HCT116 (cell line): ENCODE measurements at regions not wholly inside any gene's neighbourhood (a gene's known extent, or its start where the extent isn't known, plus 50 kb on each side); places are given as distances from the start of the nearest gene placed in this dataset.

Experiments
- ATAC-seq: fragments of 200-7000 bp; cut with Tn5 transposase; 2 replicates; pipeline ENCODE4 v1.9.1; 2020; ENCODE audit warnings: mild to moderate bottlenecking, moderate library complexity
- BruUV-seq: library from RNA; stranded (reverse); fragments of 400-500 nt; replicated peaks from 2 replicates; lab custom pipeline; 2021; lab: Mats Ljungman, UMichigan
- CTCF ChIA-PET: fragments of 300-600 bp; sonication (Branson Sonifier 250); formaldehyde crosslinking; loops from one replicate; lab custom pipeline; 2021; ENCODE audit warnings: antibody characterized with exemption; lab: Charles Lee
- POLR2A ChIA-PET: fragments of 300-600, 350-600 bp; sonication (Branson Sonifier 250); formaldehyde crosslinking; loops from one replicate; lab custom pipeline; 2021; ENCODE audit warnings: antibody characterized with exemption; lab: Charles Lee
- RAD21 ChIA-PET, 2 experiments: fragments of 300-600 bp; sonication (Branson Sonifier 250); formaldehyde crosslinking; loops; one replicate each; lab custom pipeline; 2023; ENCODE audit warnings: low total read pairs in 2 of 2; ENCODE audit not compliant: uncharacterized antibody in 2 of 2, unreplicated experiment in 2 of 2, low non-redundant PET in 1 of 2; lab: Charles Lee
- DNase-seq: peaks from one replicate; pipeline ENCODE4 v3.0.0-alpha.2; 2010; ENCODE audit warnings: low read depth, low spot score
- H2AFZ ChIP-seq: fragments of 200-600 bp; shearing (Covaris generic), sonication (generic); 2 replicates; pipeline ENCODE4 v1.6.1; 2017; ENCODE audit warnings: low read depth, mixed run types, mixed read lengths, antibody characterized with exemption, low read length; ENCODE audit not compliant: poor library complexity, severe bottlenecking
- H3K27ac ChIP-seq: 2 replicates; pipeline ENCODE4 v1.5.1; 2012; ENCODE audit warnings: low read depth, low read length
- H3K27me3 ChIP-seq: fragments of 200-600 bp; sonication (generic); 2 replicates; pipeline ENCODE4 v1.6.1; 2016; ENCODE audit warnings: mixed run types, low read length, mixed read lengths; ENCODE audit not compliant: insufficient read depth
- H3K36me3 ChIP-seq, 2 experiments: fragments of 200-500 bp in 1 of 2; fragments of 200-600 bp in 1 of 2; sonication (Bioruptor generic) in 1 of 2; sonication (generic) in 1 of 2; 2 replicates each; pipeline versions ENCODE4 v1.5.1 to v1.6.1; 2014 to 2016; ENCODE audit warnings: low read length in 2 of 2, inconsistent platforms in 1 of 2, mixed read lengths in 1 of 2, mixed run types in 1 of 2; ENCODE audit not compliant: insufficient read depth in 2 of 2, control insufficient read depth in 1 of 2
- H3K4me1 ChIP-seq, 2 experiments: fragments of 200-600 bp in 1 of 2; sonication (generic) in 1 of 2; 2 replicates each; pipeline versions ENCODE4 v1.5.1 to v1.6.1; 2012 to 2017; ENCODE audit warnings: low read length in 2 of 2, inconsistent platforms in 1 of 2, mild to moderate bottlenecking in 1 of 2, mixed read lengths in 1 of 2, mixed run types in 1 of 2, moderate library complexity in 1 of 2; ENCODE audit not compliant: insufficient read depth in 2 of 2, control insufficient read depth in 1 of 2
- H3K4me2 ChIP-seq: fragments of 200-600 bp; sonication (generic); 2 replicates; pipeline ENCODE4 v1.6.1; 2017; ENCODE audit warnings: mixed run types, low read length, mixed read lengths
- H3K4me3 ChIP-seq, 2 experiments: fragments of 200-600 bp in 1 of 2; sonication (generic) in 1 of 2; replicated peaks in 1 of 2; 2 replicates each; pipeline ENCODE4 v1.5.1; 2011 to 2016; ENCODE audit warnings: low read length in 2 of 2, control low read depth in 1 of 2, low read depth in 1 of 2, mild to moderate bottlenecking in 1 of 2, mixed read lengths in 1 of 2, mixed run types in 1 of 2
- H3K79me2 ChIP-seq: fragments of 200-600 bp; sonication (generic); 2 replicates; pipeline ENCODE4 v1.6.1; 2017; ENCODE audit warnings: mild to moderate bottlenecking, mixed run types, low read length, moderate library complexity, mixed read lengths; ENCODE audit not compliant: insufficient read depth
- H3K9ac ChIP-seq: fragments of 200-600 bp; sonication (generic); 2 replicates; pipeline ENCODE4 v1.6.1; 2016; ENCODE audit warnings: low read length, mixed read lengths
- H3K9me2 ChIP-seq: fragments of 200-600 bp; sonication (generic), shearing (Covaris generic); 2 replicates; pipeline ENCODE4 v1.6.1; 2017; ENCODE audit warnings: mixed run types, mild to moderate bottlenecking, moderate library complexity; ENCODE audit not compliant: insufficient read depth
- H3K9me3 ChIP-seq, 2 experiments: fragments of 200-500 bp in 1 of 2; fragments of 200-600 bp in 1 of 2; sonication (Bioruptor generic) in 1 of 2; sonication (generic) in 1 of 2; 2 replicates each; pipeline ENCODE4 v1.6.1; 2014 to 2017; ENCODE audit warnings: low read length in 2 of 2, mixed read lengths in 2 of 2, inconsistent platforms in 1 of 2, low read depth in 1 of 2, mild to moderate bottlenecking in 1 of 2, mixed run types in 1 of 2, moderate library complexity in 1 of 2; ENCODE audit not compliant: control insufficient read depth in 1 of 2, insufficient read depth in 1 of 2
- H4K20me1 ChIP-seq: fragments of 200-600 bp; sonication (generic), shearing (Covaris generic); 2 replicates; pipeline ENCODE4 v1.6.1; 2017; ENCODE audit warnings: mixed run types, mild to moderate bottlenecking, moderate library complexity; ENCODE audit not compliant: insufficient read depth
- ATF3 ChIP-seq: IDR thresholded peaks from 2 replicates; pipeline ENCODE4 v1.6.1; 2012
- EZH2phosphoT487 ChIP-seq: fragments of 200-600 bp; IDR thresholded peaks from 2 replicates; pipeline ENCODE4 v1.6.1; 2018; ENCODE audit warnings: antibody characterized with exemption, borderline replicate concordance
- ZFX ChIP-seq: fragments of 450-650 bp; IDR thresholded peaks from 2 replicates; pipeline ENCODE4 v1.6.1; 2017
- intact Hi-C: fragments of 100-400 bp; cut with micrococcal nuclease; formaldehyde crosslinking; loops from 2 replicates; pipeline ENCODE4 v1.10.0; 2022
- TF ChIP-seq, protein P1 (sequence below), 3 experiments: fragments of 200-600 bp in 1 of 3; sonication (generic) in 1 of 3; IDR thresholded peaks in 2 of 3; conservative IDR thresholded peaks in 1 of 3; 2 replicates each; pipeline ENCODE4 v1.5.1; 2012 to 2017; ENCODE audit warnings: low read depth in 2 of 3, low read length in 2 of 3, antibody characterized with exemption in 1 of 3, borderline replicate concordance in 1 of 3, control low read depth in 1 of 3, mild to moderate bottlenecking in 1 of 3, mixed read lengths in 1 of 3, mixed run types in 1 of 3, moderate library complexity in 1 of 3; ENCODE audit not compliant: insufficient read depth in 1 of 3
- TF ChIP-seq, protein P2 (sequence below): IDR thresholded peaks from 2 replicates; pipeline ENCODE4 v1.6.1; 2011; ENCODE audit warnings: mild to moderate bottlenecking, low read length, moderate library complexity; ENCODE audit not compliant: insufficient replicate concordance; ENCODE audit errors: extremely low read depth

- no peak for DNase-seq
- Histone ChIP-seq H3K9me2 (no peaks in the 10 kb centered on the region), H3K27ac (no peak overlapping the region), H3K36me3 (no peaks in the 10 kb centered on the region), H3K27me3 (no peaks in the 10 kb centered on the region), H3K4me1 (no peaks in the 10 kb centered on the region), H3K4me2 (no peak overlapping the region), H3K4me3 (no peak overlapping the region), H4K20me1 (no peaks in the 10 kb centered on the region), H3K9ac (no peak overlapping the region), H3K79me2 (no peaks in the 10 kb centered on the region), H2AFZ (no peak overlapping the region), H3K9me3 (no peaks in the 10 kb centered on the region)
- intact Hi-C loops: no loop called here
- BruUV-seq: no TSS peak
- no peak for TF ChIP-seq EZH2phosphoT487
- TF ChIP-seq, protein P1, sequence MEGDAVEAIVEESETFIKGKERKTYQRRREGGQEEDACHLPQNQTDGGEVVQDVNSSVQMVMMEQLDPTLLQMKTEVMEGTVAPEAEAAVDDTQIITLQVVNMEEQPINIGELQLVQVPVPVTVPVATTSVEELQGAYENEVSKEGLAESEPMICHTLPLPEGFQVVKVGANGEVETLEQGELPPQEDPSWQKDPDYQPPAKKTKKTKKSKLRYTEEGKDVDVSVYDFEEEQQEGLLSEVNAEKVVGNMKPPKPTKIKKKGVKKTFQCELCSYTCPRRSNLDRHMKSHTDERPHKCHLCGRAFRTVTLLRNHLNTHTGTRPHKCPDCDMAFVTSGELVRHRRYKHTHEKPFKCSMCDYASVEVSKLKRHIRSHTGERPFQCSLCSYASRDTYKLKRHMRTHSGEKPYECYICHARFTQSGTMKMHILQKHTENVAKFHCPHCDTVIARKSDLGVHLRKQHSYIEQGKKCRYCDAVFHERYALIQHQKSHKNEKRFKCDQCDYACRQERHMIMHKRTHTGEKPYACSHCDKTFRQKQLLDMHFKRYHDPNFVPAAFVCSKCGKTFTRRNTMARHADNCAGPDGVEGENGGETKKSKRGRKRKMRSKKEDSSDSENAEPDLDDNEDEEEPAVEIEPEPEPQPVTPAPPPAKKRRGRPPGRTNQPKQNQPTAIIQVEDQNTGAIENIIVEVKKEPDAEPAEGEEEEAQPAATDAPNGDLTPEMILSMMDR (IDR thresholded peaks at IDR 0.05 in 2 of 3, conservative IDR thresholded peaks at IDR 0.05 in 1 of 3; ENCODE audit: borderline replicate concordance in 1 of 3, insufficient read depth in 1 of 3, low read depth in 2 of 3, low read length in 2 of 3): peak in 2 of 3 experiments; percentile 41 to 45; a peak in 4 of 6 replicates
- ChIA-PET POLR2A (no interaction called here), RAD21 (no interaction called here), CTCF (no interaction called here)
- ATAC-seq: peak; percentile 86
These were observed 81.9 kb downstream of the BUB3 start for GRCh38 chr10:123236126-123236525.

- no peak for TF ChIP-seq ATF3
- no peak for TF ChIP-seq ZFX
- TF ChIP-seq, protein P2, sequence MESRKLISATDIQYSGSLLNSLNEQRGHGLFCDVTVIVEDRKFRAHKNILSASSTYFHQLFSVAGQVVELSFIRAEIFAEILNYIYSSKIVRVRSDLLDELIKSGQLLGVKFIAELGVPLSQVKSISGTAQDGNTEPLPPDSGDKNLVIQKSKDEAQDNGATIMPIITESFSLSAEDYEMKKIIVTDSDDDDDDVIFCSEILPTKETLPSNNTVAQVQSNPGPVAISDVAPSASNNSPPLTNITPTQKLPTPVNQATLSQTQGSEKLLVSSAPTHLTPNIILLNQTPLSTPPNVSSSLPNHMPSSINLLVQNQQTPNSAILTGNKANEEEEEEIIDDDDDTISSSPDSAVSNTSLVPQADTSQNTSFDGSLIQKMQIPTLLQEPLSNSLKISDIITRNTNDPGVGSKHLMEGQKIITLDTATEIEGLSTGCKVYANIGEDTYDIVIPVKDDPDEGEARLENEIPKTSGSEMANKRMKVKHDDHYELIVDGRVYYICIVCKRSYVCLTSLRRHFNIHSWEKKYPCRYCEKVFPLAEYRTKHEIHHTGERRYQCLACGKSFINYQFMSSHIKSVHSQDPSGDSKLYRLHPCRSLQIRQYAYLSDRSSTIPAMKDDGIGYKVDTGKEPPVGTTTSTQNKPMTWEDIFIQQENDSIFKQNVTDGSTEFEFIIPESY: no peak
- Histone ChIP-seq H4K20me1 (no peaks in the 10 kb centered on the region), H3K27ac (no peak overlapping the region), H3K9me3 (no peaks in the 10 kb centered on the region), H3K9me2 (no peaks in the 10 kb centered on the region), H3K4me2 (no peak overlapping the region), H2AFZ (no peak overlapping the region), H3K9ac (no peak overlapping the region), H3K36me3 (no peaks in the 10 kb centered on the region), H3K27me3 (no peaks in the 10 kb centered on the region), H3K79me2 (no peaks in the 10 kb centered on the region), H3K4me1 (no peaks in the 10 kb centered on the region), H3K4me3 (no peak overlapping the region)
- intact Hi-C loops: no loop called here
- CTCF ChIA-PET: no interaction called here
- POLR2A ChIA-PET: no interaction called here
- BruUV-seq: no TSS peak
- ATAC-seq (no peak), DNase-seq (no peak)
- RAD21 ChIA-PET: no interaction called here
These were observed 86.0 kb downstream of the BUB3 start for GRCh38 chr10:123240250-123240649.
